NOMO-1 (cell line): ENCODE measurements at regions not wholly inside any gene's neighbourhood (a gene's known extent, or its start where the extent isn't known, plus 50 kb on each side); places are given as distances from the start of the nearest gene placed in this dataset.

Source experiments
- DNase-seq, 2 experiments: peaks; one replicate each; lab custom pipeline; 2025; ENCODE audit not compliant: unreplicated experiment in 2 of 2; lab: John Stamatoyannopoulos, UW

- DNase-seq: no peak
Observed at GRCh38 chr22:48335442-48336139, 1492.1 kb downstream of the BRD1 start.

GRCh38 chr22:48334971-48335370 is 1492.7 kb downstream of the BRD1 start:
- DNase-seq: no peak

- no peak for DNase-seq
Observed at GRCh38 chr22:48333816-48334735, 1493.6 kb downstream of the BRD1 start.

GRCh38 chr22:48333323-48333763 is 1494.3 kb downstream of the BRD1 start:
- DNase-seq: no peak

GRCh38 chr22:48332438-48333322 is 1495.0 kb downstream of the BRD1 start:
- no peak for DNase-seq

- no peak for DNase-seq
Observed at GRCh38 chr22:48331691-48332220, 1495.9 kb downstream of the BRD1 start.

- DNase-seq: no peak
Observed at GRCh38 chr22:48331266-48331665, 1496.4 kb downstream of the BRD1 start.

GRCh38 chr22:48327721-48328120 is 1500.0 kb downstream of the BRD1 start:
- no peak for DNase-seq

GRCh38 chr22:48323746-48324145 is 1503.9 kb downstream of the BRD1 start:
- DNase-seq: no peak

GRCh38 chr22:48322907-48323306 is 1504.8 kb downstream of the BRD1 start:
- no peak for DNase-seq

GRCh38 chr22:48321986-48322545 is 1505.6 kb downstream of the BRD1 start:
- no peak for DNase-seq

- no peak for DNase-seq
Observed at GRCh38 chr22:48320683-48321451, 1506.8 kb downstream of the BRD1 start.

GRCh38 chr22:48320048-48320682 is 1507.5 kb downstream of the BRD1 start:
- no peak for DNase-seq

- no peak for DNase-seq
Observed at GRCh38 chr22:48319321-48320047, 1508.2 kb downstream of the BRD1 start.

- DNase-seq: no peak
Observed at GRCh38 chr22:48318575-48319320, 1508.9 kb downstream of the BRD1 start.

- DNase-seq: no peak
Observed at GRCh38 chr22:48318173-48318572, 1509.5 kb downstream of the BRD1 start.
